Heart left ventricle (tissue), 16 donors: ENCODE measurements at regions not wholly inside any gene's neighbourhood (a gene's known extent, or its start where the extent isn't known, plus 50 kb on each side); places are given as distances from the start of the nearest gene placed in this dataset.

ENCODE experiments used
- ATAC-seq, 4 donors: fragments of 200-7000 bp; cut with Tn5 transposase; one replicate each; pipeline ENCODE4 v1.9.1; 2020 to 2022; ENCODE audit warnings: moderate library complexity in 4 of 4, mild to moderate bottlenecking in 3 of 4, moderate number of reproducible peaks in 1 of 4
- DNase-seq, 5 donors: peaks; one replicate each; pipeline ENCODE4 v3.0.0-alpha.2; 2020
- H3K27ac ChIP-seq, 12 donors: fragments of 200-600 bp; sonication (generic) in 4 of 12; one replicate each; pipeline versions ENCODE4 v1.5.0 to v1.8.0; 2016 to 2022; ENCODE audit warnings: mild to moderate bottlenecking in 2 of 12
- H3K27me3 ChIP-seq, 9 donors: fragments of 200-600 bp; sonication (generic) in 2 of 9; one replicate each; pipeline versions ENCODE4 v1.5.1 to v1.8.0; 2016 to 2022; ENCODE audit warnings: mild to moderate bottlenecking in 3 of 9
- H3K36me3 ChIP-seq, 9 donors: fragments of 200-600 bp; sonication (generic) in 2 of 9; one replicate each; pipeline versions ENCODE4 v1.5.0 to v1.8.0; 2018 to 2022; ENCODE audit warnings: mild to moderate bottlenecking in 2 of 9
- H3K4me1 ChIP-seq, 12 donors: fragments of 200-600 bp; sonication (generic) in 4 of 12; one replicate each; pipeline versions ENCODE4 v1.5.0 to v1.8.0; 2016 to 2022; ENCODE audit warnings: mild to moderate bottlenecking in 3 of 12
- H3K4me3 ChIP-seq, 12 donors: fragments of 200-600 bp; sonication (generic) in 4 of 12; one replicate each; pipeline versions ENCODE4 v1.5.0 to v1.8.0; 2017 to 2022; ENCODE audit warnings: mild to moderate bottlenecking in 9 of 12, moderate library complexity in 4 of 12
- H3K9me3 ChIP-seq, 12 donors: fragments of 200-600 bp; sonication (generic) in 4 of 12; one replicate each; pipeline versions ENCODE4 v1.5.0 to v1.8.0; 2016 to 2022; ENCODE audit warnings: mild to moderate bottlenecking in 1 of 12
- POLR2A ChIP-seq, 2 donors: fragments of 450-650 bp; IDR thresholded peaks; one replicate each; pipeline ENCODE4 v1.6.1; 2017; ENCODE audit warnings: antibody characterized with exemption in 2 of 2, mild to moderate bottlenecking in 2 of 2, moderate library complexity in 2 of 2
- WGBS, 4 donors: extraction: QIAGEN DNeasy Blood & Tissue Kit in 2 of 4; methylation state at CpG; one replicate each; pipeline versions ENCODE4 v1.1.5 to v1.1.7; 2013 to 2018; 5-methylcytosine and 5-hydroxymethylcytosine counted together
- intact Hi-C, 10 donors: fragments of 100-400 bp; cut with DNase I; formaldehyde crosslinking; loops; one replicate each; pipeline versions ENCODE4 v1.11.1 to v1.14.2; 2022
- TF ChIP-seq, protein P1 (sequence below), 12 donors: fragments of 200-600 bp; sonication (generic) in 4 of 12; IDR thresholded peaks; one replicate each; pipeline versions ENCODE4 v1.5.0 to v1.8.0; 2018 to 2022; ENCODE audit warnings: antibody characterized with exemption in 12 of 12, mild to moderate bottlenecking in 5 of 12
- donor health status: ischemic (EF 13 %, LVEDD 7.1; RV severe dilation, severe dysfunction).
- donor health status: healthy with polysubstance abuse.
- donor health status: DM: no; HTN: yes; CAD: no.
- donor health status: DM: no; HTN: no; CAD: no.
- donor health status: ischemic (EF 25% LVEDD 6.9; RV normal size, moderate dysfunction).
- donor health status: ischemic (EF 25% LVEDD 5.7; RV mildly dilated, moderate dysfunction).
- donor health status: healthy.
- donor health status: DM: yes; HTN: yes; CAD: no.
- donor health status: ischemic (EF 35%, LVEDD 5.7; RV mildly dilated, moderate dysfunction).
- donor health status: nonischemic (EF 11% LVEDD 7.7; RV severe dilation, severe dysfunction).
- donor health status: DM: yes; HTN: yes; CAD: no.
- donor health status: PGD.
- donor health status: ischemic (EF 29% LVEDD 5.4; RV normal size, mild dysfunction).
- donor health status: nonischemic (EF 23%, LVEDD 6.1; RV moderate dilation, normal function).

DNA sequence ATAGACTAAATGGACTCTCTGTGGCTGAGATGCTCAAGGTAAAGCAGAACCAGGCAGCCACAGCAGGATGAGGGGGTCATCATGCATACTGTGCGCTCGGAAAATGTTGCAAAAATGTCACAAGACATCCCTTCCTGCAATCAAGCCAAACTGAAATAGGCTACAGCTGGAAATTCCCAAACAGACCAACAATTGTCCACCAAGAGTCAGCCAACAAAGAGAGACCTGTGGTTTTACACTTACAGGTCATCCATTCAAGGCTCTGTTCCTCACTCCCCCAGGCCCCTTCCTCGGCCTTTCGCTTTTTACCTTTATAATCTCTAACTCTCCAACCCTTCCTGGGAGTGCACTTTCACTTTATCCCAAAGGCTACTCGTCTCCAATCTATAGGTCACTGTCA lies 1066.9 kb downstream of the TSN start:
- intact Hi-C loops: no loop called here
- Histone ChIP-seq H3K4me3 (no peak overlapping the region), H3K27ac (no peak overlapping the region), H3K27me3 (no peaks in the 10 kb centered on the region), H3K9me3 (peaks cover 0 to 6% (median 0%) of the 10 kb centered on the region in 12 donors), H3K4me1 (no peaks in the 10 kb centered on the region), H3K36me3 (no peaks in the 10 kb centered on the region)
- WGBS, 4 donors: 78 to 85% (median 82%) methylated on average over 5 of the region's 5 CpGs
- DNase-seq: no peak
- no peak for TF ChIP-seq POLR2A (IDR thresholded peaks at IDR 0.05)
- TF ChIP-seq, protein P1, sequence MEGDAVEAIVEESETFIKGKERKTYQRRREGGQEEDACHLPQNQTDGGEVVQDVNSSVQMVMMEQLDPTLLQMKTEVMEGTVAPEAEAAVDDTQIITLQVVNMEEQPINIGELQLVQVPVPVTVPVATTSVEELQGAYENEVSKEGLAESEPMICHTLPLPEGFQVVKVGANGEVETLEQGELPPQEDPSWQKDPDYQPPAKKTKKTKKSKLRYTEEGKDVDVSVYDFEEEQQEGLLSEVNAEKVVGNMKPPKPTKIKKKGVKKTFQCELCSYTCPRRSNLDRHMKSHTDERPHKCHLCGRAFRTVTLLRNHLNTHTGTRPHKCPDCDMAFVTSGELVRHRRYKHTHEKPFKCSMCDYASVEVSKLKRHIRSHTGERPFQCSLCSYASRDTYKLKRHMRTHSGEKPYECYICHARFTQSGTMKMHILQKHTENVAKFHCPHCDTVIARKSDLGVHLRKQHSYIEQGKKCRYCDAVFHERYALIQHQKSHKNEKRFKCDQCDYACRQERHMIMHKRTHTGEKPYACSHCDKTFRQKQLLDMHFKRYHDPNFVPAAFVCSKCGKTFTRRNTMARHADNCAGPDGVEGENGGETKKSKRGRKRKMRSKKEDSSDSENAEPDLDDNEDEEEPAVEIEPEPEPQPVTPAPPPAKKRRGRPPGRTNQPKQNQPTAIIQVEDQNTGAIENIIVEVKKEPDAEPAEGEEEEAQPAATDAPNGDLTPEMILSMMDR (IDR thresholded peaks at IDR 0.05): no peak
- ATAC-seq: no peak

DNA sequence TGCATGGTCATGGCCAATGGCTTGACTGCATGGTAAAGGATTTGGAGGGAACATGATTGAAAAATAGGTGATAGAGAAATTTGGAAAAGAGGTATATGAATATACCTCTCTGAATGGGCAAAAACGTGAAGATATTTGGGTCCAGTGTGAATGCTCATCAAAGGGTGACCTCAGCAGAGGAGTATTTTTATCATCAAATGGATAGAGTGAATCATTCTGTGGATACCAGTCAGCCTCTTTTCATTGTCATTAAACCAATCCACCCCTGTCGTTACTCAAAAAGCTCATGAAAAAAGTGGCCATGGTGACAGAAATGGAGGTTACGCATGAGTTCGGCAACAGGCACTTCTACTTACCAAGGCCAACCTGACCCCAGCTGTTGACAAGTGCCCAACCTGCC lies 1074.7 kb downstream of the TSN start:
- Histone ChIP-seq H3K4me1 (no peaks in the 10 kb centered on the region), H3K27ac (no peak overlapping the region), H3K36me3 (no peaks in the 10 kb centered on the region), H3K4me3 (no peak overlapping the region), H3K9me3 (peaks cover 0 to 8% (median 0%) of the 10 kb centered on the region in 12 donors), H3K27me3 (no peaks in the 10 kb centered on the region)
- ATAC-seq: no peak
- DNase-seq: no peak
- intact Hi-C loops: no loop called here
- 76 to 83% (median 80%) methylated on average over 4 of the region's 4 CpGs for WGBS, 4 donors
- TF ChIP-seq POLR2A (IDR thresholded peaks at IDR 0.05): no peak
- TF ChIP-seq, protein P1 (IDR thresholded peaks at IDR 0.05): no peak

DNA sequence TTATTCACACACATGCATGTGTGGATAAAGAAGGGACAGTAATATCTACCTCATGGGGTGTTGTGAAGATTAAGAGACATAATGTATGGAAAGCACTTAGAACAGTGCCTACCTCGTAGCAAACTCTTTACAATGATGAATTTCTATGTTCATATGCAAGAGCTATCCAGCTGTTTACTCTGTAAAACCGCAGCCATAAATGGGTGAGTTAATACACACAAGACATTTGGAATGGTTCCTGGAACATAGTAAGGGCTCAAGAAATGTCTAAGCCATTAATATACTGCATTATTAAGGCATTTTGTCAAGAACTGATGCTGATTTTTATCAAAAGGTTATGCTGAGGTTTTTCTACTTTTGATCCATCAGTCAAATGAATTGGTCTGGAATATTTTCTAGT lies 1076.2 kb downstream of the TSN start:
- H3K4me3 ChIP-seq: no peak overlapping the region
- intact Hi-C loops: no loop called here
- H3K27ac ChIP-seq: no peak overlapping the region
- WGBS, 4 donors: 50 to 79% (median 70%) methylated on average over 2 of the region's 2 CpGs
- H3K9me3 ChIP-seq: peaks cover 0 to 8% (median 0%) of the 10 kb centered on the region in 12 donors
- H3K27me3 ChIP-seq: no peaks in the 10 kb centered on the region
- DNase-seq: no peak
- no peak for ATAC-seq
- H3K4me1 ChIP-seq: no peaks in the 10 kb centered on the region
- TF ChIP-seq, protein P1 (IDR thresholded peaks at IDR 0.05): no peak
- no peak for TF ChIP-seq POLR2A (IDR thresholded peaks at IDR 0.05)
- no peaks in the 10 kb centered on the region for H3K36me3 ChIP-seq

DNA sequence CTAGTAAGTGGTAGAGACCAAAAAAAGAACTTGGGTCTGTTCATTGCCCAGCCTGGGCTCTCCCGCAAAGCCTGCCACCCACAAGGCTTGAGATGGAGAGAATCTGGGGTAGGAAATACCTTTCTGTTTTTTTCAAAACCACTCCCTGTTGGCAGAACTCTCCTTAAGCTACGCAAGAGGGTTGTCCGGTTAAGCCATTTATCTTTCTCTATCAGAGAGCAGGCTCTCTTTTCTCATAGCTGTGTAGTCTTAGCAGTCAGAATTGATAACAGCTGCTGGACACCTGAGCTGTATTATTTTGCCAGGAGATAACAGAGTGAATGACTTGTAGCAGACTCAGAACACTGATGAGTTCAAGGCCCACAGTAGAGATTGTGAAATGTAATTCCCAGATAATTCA lies 1088.1 kb downstream of the TSN start:
- no peaks in the 10 kb centered on the region for H3K36me3 ChIP-seq
- H3K27ac ChIP-seq: no peak overlapping the region
- ATAC-seq (peak in 1 of 4 donors; percentile 18), DNase-seq (no peak)
- 38 to 54% (median 42%) methylated on average over 3 of the region's 3 CpGs for WGBS, 4 donors
- H3K4me1 ChIP-seq: no peaks in the 10 kb centered on the region
- H3K27me3 ChIP-seq: no peaks in the 10 kb centered on the region
- no peak overlapping the region for H3K4me3 ChIP-seq
- no peaks in the 10 kb centered on the region for H3K9me3 ChIP-seq
- TF ChIP-seq, protein P1 (IDR thresholded peaks at IDR 0.05): no peak
- no peak for TF ChIP-seq POLR2A (IDR thresholded peaks at IDR 0.05)
- intact Hi-C loops: no loop called here
